ENCODE measurements at regions not wholly inside any gene's neighbourhood (a gene's known extent, or its start where the extent isn't known, plus 50 kb on each side); places are given as distances from the start of the nearest gene placed in this dataset.

- no peak overlapping the region for H3K4me3 ChIP-seq (ENCODE audit: low read length)
- TF ChIP-seq EZH2phosphoT487 (IDR thresholded peaks at IDR 0.05; ENCODE audit: borderline replicate concordance, low read length), result no peak
- no peak for TF ChIP-seq CTCF (IDR thresholded peaks at IDR 0.05; ENCODE audit: low read depth, low read length, poor library complexity, severe bottlenecking)
These were observed 178.5 kb upstream of the TRIB2 start for GRCh38 chr2:12538138-12538694.

GRCh38 chr2:12539336-12539735 lies 177.4 kb upstream of the TRIB2 start:
- TF ChIP-seq EZH2phosphoT487 (IDR thresholded peaks at IDR 0.05; ENCODE audit: borderline replicate concordance, low read length), result no peak
- no peak for TF ChIP-seq CTCF (IDR thresholded peaks at IDR 0.05; ENCODE audit: low read depth, low read length, poor library complexity, severe bottlenecking)
- no peaks in the 10 kb centered on the region for H4K20me1 ChIP-seq (ENCODE audit: control insufficient read depth, insufficient read depth, low read depth, low read length)
- no peak overlapping the region for H3K4me3 ChIP-seq (ENCODE audit: low read length)
- no peaks in the 10 kb centered on the region for H3K79me2 ChIP-seq (ENCODE audit: control insufficient read depth, low read length)
- no peaks in the 10 kb centered on the region for H3K9me3 ChIP-seq (ENCODE audit: control insufficient read depth, insufficient read depth, low read length)
- H3K9me2 ChIP-seq (replicated peaks; ENCODE audit: control insufficient read depth, low read length), result no peaks in the 10 kb centered on the region
- H3K27me3 ChIP-seq (ENCODE audit: control insufficient read depth, low read length), result no peaks in the 10 kb centered on the region
- no peak overlapping the region for H3K27ac ChIP-seq (ENCODE audit: low read depth, low read length)
- peaks cover 7% of the 10 kb centered on the region for H3K4me1 ChIP-seq (ENCODE audit: control insufficient read depth, low read length)
- no peak overlapping the region for H3K4me2 ChIP-seq (ENCODE audit: low read length)
- H3F3A ChIP-seq (ENCODE audit: control insufficient read depth, insufficient read depth), result no peaks in the 10 kb centered on the region
- H3K36me3 ChIP-seq (ENCODE audit: control insufficient read depth, low read length), result no peaks in the 10 kb centered on the region

More at GRCh38 chr2:12538138-12538694, 178.5 kb upstream of the TRIB2 start:
- H3K27me3 ChIP-seq (ENCODE audit: control insufficient read depth, low read length), result no peaks in the 10 kb centered on the region
- H3F3A ChIP-seq (ENCODE audit: control insufficient read depth, insufficient read depth), result no peaks in the 10 kb centered on the region
- H3K9me2 ChIP-seq (replicated peaks; ENCODE audit: control insufficient read depth, low read length), result no peaks in the 10 kb centered on the region
- H3K4me1 ChIP-seq (ENCODE audit: control insufficient read depth, low read length), result no peaks in the 10 kb centered on the region
- no peaks in the 10 kb centered on the region for H4K20me1 ChIP-seq (ENCODE audit: control insufficient read depth, insufficient read depth, low read depth, low read length)
- H3K36me3 ChIP-seq (ENCODE audit: control insufficient read depth, low read length), result no peaks in the 10 kb centered on the region
- no peak overlapping the region for H3K4me2 ChIP-seq (ENCODE audit: low read length)
- no peak overlapping the region for H3K27ac ChIP-seq (ENCODE audit: low read depth, low read length)
- H3K79me2 ChIP-seq (ENCODE audit: control insufficient read depth, low read length), result no peaks in the 10 kb centered on the region
- no peaks in the 10 kb centered on the region for H3K9me3 ChIP-seq (ENCODE audit: control insufficient read depth, insufficient read depth, low read length)

- Histone ChIP-seq H3K4me2 (ENCODE audit: low read length) (no peak overlapping the region), H3K36me3 (ENCODE audit: control insufficient read depth, low read length) (no peaks in the 10 kb centered on the region), H3F3A (ENCODE audit: control insufficient read depth, insufficient read depth) (no peaks in the 10 kb centered on the region), H3K27ac (ENCODE audit: low read depth, low read length) (no peak overlapping the region), H3K4me1 (ENCODE audit: control insufficient read depth, low read length) (peaks cover 10% of the 10 kb centered on the region), H3K27me3 (ENCODE audit: control insufficient read depth, low read length) (no peaks in the 10 kb centered on the region), H3K79me2 (ENCODE audit: control insufficient read depth, low read length) (no peaks in the 10 kb centered on the region), H3K9me2 (replicated peaks; ENCODE audit: control insufficient read depth, low read length) (no peaks in the 10 kb centered on the region), H3K4me3 (ENCODE audit: low read length) (no peak overlapping the region), H3K9me3 (ENCODE audit: control insufficient read depth, insufficient read depth, low read length) (no peaks in the 10 kb centered on the region), H4K20me1 (ENCODE audit: control insufficient read depth, insufficient read depth, low read depth, low read length) (no peaks in the 10 kb centered on the region)
- TF ChIP-seq CTCF (IDR thresholded peaks at IDR 0.05; ENCODE audit: low read depth, low read length, poor library complexity, severe bottlenecking), result no peak
- no peak for TF ChIP-seq EZH2phosphoT487 (IDR thresholded peaks at IDR 0.05; ENCODE audit: borderline replicate concordance, low read length)
These were observed 176.8 kb upstream of the TRIB2 start for GRCh38 chr2:12539776-12540562.
